ENCODE measurements at regions not wholly inside any gene's neighbourhood (a gene's known extent, or its start where the extent isn't known, plus 50 kb on each side); places are given as distances from the start of the nearest gene placed in this dataset.
A peak's percentile ranks its signal among the peaks of the same experiment; 100 is the strongest.
"Not testable (repeated sequence)": the region's sequence is repeated elsewhere in the genome, so short reads cannot be mapped to it uniquely, and the experiment has no call there.

DNA sequence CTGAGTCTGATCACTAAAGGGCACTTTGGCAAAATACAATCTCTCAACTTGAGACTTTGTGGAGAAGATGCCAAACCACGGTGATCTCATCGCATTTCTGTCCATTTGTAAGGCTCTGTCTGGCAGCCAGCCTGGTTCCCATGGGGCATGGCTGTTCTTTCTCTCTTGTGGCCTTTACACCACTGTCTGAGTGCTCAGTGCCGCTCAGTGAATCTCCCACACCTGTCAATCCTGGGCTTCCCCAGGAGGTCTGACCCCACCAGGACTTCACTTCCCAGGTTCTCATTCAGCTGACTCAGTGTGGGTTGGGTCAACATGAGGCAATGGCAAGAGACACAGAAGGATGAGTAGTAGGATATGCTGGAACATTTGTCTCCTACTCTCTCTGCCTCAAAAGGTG, 96.8 kb upstream of the TRIB2 start:
- DNase-seq (ENCODE audit: low read depth) = peak; percentile 87

DNA sequence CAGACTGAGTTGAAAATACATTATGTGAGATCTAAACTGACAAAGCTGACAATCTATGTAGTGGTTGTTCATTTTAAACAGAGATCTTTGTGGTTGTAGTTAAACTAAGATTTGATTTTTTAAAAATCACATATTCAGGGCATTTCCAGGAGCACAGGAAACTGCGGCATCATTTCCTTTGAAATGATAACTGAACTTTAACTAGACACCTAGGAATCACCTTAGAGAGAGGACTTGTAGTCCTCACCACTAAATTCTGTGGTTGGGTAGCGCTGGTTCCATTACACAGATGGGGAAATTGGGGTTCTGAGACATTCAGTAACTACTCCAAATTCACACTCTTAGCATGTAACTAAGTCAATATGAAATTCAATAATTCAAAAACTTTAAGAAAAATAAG, 96.0 kb upstream of the TRIB2 start:
- DNase-seq (ENCODE audit: low read depth) = no peak

GRCh38 chr2:12623051-12623450, 93.7 kb upstream of the TRIB2 start:
- no peak for DNase-seq (ENCODE audit: low read depth)

DNA sequence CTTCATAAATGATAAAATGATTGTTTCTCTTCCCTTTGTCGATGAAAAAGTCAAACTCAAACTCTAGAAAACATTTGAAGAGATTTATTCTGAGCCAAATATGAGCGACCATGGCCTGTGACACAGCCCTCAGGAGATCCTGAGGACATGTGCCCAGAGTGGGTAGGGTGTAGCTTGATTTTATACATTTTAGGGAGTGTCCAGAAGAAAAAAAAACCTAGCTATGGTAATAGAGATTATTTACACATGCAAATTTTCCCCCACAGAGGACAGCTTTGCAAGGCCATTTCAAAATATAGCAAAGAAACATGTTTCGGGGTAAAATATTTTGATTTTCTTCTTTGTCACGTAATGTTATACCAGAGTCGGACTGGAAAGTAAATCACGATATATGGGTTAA, 92.4 kb upstream of the TRIB2 start:
- no peak for DNase-seq (ENCODE audit: low read depth)

- no peak for DNase-seq (ENCODE audit: low read depth)
Measured at GRCh38 chr2:12624905-12625598, 91.7 kb upstream of the TRIB2 start.

DNA sequence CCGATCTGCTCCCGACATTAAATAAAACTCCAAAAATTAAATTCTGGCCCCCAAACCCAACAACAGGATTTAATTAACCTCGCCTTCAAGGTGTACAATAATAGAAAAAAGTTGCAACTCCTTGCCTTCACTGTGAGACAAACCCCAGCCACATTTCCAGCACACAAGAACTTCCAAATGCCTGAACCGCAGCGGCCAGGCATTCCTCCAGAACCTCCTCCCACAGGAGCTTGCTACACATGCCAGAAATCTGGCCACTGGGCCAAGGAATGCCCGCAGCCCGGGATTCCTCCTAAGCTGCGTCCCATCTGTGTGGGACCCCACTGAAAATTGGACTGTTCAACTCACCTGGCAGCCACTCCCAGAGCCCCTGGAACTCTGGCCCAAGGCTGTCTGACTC, 88.2 kb upstream of the TRIB2 start:
- DNase-seq (ENCODE audit: low read depth) = not testable (repeated sequence)

DNA sequence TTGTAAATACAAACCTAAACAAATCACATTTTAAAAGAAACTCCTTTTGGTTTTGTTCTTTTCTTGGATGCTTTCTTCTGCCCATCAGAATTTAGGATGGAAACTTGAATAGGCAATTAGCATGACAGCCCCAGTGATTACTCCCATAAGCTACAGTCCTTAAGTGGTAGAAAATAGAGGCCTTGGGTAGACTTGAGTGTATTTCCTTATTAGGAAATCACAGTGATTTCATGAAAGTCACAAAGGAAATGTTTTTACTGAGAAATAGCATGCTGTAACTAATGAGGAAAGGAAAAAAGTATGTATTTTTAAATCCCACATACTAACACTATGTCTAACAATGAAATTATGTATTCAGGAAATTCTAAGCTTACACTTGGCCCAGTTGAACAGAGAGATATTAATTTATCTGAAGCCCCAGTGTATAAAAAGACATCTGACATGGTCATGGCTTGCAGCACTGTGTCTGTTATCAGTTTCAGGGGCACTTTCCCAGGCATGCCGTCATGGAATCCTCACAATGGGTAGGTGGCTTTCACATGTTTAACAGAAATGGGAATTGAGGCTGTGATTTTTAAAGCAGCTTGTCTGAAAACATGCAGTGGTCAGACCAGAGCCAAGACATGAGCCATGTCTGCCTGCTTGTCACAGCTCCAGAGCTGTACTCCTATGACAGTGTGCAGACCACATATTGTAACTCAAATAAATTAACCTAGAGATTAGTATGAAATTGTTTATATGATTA, 79.7 kb upstream of the TRIB2 start:
- DNase-seq (ENCODE audit: low read depth) = no peak

- no peak for DNase-seq (ENCODE audit: low read depth)
Measured at GRCh38 chr2:12637754-12638153, 79.0 kb upstream of the TRIB2 start.

DNA sequence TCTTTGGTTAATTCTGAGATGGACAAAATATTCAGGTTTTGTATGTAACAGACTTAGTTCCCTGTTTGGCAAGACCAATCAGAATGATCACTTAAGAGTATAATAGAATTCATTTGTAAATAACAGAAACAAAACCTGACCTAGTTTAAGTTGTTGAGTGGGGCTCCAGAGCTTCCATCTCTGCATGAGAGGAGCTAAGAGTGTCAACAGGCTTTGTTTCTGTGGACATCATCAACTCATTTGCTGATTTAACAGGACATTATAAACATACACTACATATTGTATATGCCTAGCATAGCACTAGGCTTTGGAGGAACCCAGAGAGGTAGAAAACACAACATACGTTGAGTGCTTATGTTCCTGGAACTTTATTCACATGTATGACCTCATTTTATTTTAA, 75.3 kb upstream of the TRIB2 start:
- no peak for DNase-seq (ENCODE audit: low read depth)

GRCh38 chr2:12642332-12642731, 74.4 kb upstream of the TRIB2 start:
- DNase-seq (ENCODE audit: low read depth) = no peak

DNA sequence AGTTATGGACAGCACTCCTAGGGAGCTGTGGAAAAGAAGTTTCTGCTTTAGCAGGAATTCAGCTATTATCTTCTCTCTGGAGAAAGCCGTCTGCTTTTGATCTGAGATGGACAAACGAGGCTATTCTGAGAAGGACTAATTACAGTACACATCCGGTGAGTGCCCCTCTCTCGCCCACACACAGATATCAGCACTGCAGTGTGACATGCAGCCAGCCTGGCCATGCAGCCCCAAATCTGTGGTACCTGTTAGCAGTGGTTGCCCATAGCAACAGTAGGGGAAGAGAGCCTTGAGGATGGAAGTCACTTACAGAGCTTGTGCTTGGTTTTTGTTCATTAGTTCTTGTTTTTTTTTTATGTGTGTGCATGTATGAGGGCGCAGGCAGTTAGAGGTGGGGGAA, 73.9 kb upstream of the TRIB2 start:
- DNase-seq (ENCODE audit: low read depth) = no peak

- DNase-seq (ENCODE audit: low read depth) = no peak
Measured at GRCh38 chr2:12649602-12650400, 66.9 kb upstream of the TRIB2 start.

- DNase-seq (ENCODE audit: low read depth) = no peak
Measured at GRCh38 chr2:12651641-12652040, 65.1 kb upstream of the TRIB2 start.

GRCh38 chr2:12652723-12653122, 64.0 kb upstream of the TRIB2 start:
- no peak for DNase-seq (ENCODE audit: low read depth)

DNA sequence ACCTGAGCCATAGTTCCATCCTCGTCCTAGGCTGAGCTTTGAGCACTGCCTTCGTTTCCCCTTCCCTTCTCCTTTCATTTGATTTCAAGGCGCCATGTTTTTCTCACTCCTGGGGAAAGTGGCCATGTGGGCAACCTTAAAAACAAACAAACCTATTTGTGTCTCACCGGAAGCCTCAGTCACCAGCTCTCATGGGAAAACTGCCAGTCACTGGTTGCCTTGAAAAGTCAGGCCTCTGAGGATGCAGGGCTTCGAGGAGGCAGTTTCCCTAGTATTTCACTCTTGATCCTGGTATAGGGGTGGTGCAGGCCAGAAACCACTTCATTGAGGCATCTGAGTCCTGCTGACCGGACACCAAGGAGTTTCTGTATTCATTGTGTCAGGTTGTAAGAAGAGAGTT, 59.2 kb upstream of the TRIB2 start:
- DNase-seq (ENCODE audit: low read depth) = no peak

GRCh38 chr2:12658310-12658945, 58.3 kb upstream of the TRIB2 start:
- DNase-seq (ENCODE audit: low read depth) = no peak

DNA sequence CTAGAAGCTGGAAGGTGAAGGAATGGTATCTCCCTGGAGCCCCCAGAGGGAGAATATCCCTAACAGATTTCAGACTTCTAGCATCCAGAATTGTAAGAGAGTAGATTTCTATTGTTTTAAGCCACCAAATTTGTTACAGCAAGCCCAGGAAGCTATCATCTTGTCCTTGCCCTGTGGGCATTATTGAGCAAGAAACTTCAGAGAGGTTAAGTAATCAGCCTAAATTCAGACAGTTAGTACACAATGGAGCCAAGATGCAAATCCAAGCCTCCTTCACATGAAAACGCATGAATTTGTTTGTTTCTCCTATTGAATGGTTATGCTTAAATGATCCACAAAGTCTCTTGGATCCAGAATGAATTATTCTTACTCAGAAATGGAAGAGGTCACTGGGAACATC, 55.2 kb upstream of the TRIB2 start:
- no peak for DNase-seq (ENCODE audit: low read depth)

DNA sequence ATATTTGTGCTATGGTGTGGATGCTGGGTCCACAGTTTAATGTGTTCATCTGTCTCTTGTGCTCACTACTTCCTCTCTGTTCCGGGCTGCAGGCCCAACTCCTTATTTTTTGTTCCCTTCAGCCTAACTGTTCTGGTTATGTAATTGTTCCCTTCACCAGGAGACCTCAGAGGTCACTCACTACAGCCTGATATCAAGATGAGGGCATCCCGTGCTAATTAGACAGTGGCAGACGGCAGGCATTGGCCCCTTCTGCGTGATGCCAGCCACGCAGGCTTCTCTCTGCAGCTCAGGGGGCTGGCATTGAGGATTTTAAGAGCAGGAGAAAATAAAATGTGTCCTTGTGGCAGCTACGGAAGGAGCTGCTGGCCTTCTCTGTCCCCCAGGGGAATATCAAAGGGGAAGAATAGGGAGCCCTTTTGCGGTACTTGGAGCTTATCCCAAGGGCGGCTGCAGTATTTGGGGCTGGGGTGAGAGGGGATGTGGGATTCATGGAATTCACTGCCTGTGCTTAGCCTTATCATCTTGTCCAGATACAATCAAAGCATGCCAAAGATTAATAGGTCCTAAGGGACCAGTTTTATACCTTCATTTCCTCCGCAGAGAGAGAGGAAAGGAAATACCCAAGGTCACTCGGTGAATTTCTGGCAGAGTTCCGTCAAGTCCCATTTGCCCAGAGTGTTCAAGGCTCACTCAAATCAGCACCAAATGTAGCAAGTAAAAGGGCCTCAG, 53.3 kb upstream of the TRIB2 start:
- DNase-seq (ENCODE audit: low read depth) = no peak

DNA sequence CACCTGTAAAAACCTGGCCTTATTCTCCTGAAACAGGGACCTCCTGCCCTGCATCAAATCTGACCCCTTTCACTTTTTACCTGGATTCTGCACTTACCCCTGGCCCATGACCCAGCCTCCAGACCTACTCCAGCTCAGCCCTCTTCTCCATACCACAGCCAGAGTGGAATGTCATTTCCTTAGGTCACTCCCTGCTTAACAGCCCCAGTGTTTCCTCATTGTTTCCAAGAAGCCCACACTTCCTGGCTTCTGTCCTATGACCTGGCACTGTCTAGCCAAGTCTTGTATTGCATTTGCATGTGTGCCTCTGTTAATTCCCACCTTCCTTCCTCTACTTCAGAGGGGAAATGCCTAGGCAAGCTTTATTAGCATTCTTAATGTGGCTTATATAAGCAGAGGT, 51.4 kb upstream of the TRIB2 start:
- no peak for DNase-seq (ENCODE audit: low read depth)

GRCh38 chr2:12666445-12666844, 50.3 kb upstream of the TRIB2 start:
- DNase-seq (ENCODE audit: low read depth) = no peak
